ENCODE measurements at regions not wholly inside any gene's neighbourhood (a gene's known extent, or its start where the extent isn't known, plus 50 kb on each side); places are given as distances from the start of the nearest gene placed in this dataset.

DNA sequence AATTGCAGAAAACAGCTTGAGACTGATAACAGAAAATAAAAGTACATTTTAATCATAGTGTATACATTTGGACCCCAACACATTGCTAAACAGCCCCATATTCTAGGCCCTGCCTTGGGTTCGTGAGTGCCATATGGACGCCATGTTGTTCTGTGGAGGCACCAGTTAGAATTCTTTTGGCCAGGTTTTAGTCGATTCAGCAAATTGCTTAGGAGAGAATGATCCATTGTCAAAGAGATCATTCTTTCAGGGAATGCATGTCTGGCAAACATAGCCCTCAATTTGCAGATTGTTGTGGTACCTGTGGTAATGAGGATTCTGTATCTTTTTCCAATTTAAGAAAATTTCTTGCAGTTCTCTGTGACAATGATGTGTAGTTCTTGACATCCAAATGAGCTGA is 183.6 kb upstream of the DDHD1 start:
- DNase-seq: no peak

DNA sequence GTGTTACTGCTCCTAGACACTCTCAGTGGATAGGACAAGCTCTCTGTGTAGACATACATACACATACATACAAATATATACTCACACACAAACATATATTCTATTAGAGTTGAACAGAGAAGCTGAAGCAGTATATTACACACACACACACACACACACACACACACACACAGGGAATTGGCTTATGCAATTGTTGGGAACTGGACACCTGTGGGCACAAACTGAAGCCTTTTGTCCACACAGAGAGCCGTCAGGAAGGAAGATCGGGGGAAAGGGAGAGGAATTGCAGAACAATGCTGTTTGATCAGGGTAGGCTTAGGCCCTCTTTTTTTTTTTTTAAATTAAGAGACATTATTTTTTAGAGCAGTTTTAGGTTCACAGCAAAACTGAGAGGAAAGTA is 180.7 kb upstream of the DDHD1 start:
- no peak for DNase-seq

DNA sequence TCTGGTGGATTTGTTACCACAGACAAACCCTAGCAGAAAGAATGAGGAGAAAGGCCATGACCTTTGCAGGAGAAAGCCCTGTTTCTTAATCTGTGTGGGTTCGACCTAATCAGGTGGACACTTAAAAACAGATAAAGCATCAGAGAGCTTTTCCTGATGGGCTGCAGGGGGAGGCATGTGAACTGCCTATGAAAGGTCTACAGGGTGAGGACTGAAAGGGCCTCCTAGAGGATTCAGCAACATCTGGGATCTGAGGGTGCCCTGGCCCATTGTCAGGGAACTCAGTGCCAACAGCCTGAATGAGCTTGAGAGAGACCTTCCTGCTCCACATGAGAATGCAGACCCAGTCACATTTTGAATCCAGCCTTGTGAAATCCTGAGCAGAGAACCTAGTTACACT is 178.8 kb upstream of the DDHD1 start:
- no peak for DNase-seq

DNA sequence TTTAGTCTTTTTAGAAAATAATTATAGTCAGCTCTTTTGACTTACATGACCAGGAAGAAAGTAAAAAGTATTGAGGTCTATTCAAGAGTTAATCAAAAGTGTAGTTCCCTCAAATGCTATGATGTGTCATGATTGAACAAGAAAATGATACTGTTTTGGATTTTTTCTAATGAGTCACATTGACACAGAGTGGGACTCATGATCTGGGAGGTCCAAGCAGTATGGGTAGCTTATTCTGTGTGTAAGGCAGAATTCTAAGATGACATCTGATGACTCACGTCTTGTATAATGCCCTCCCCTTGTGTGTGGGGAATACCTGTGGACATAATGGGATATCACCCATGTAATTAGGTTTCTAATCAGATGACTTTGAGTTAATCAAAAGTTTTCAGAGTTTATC is 178.1 kb upstream of the DDHD1 start:
- DNase-seq: no peak

DNA sequence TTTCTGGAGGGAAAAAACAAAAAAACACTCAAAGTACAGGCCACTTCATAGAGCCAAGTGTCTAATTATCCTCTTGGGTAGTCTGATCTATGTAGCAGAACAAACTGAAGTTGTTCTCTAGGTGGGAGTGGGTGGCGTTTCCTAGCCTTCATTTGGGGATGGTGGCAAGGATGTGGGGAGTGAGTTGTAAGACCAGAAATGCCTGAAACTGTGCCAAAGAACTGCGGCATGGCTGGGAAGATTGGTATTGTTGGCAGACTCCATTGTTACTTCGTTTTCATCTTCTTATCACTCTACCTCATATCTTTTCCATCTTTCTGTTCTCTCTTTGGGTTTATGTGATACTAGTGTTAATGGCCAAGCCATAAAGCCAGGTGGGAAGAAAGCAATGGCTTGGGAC is 177.3 kb upstream of the DDHD1 start:
- DNase-seq: no peak

DNA sequence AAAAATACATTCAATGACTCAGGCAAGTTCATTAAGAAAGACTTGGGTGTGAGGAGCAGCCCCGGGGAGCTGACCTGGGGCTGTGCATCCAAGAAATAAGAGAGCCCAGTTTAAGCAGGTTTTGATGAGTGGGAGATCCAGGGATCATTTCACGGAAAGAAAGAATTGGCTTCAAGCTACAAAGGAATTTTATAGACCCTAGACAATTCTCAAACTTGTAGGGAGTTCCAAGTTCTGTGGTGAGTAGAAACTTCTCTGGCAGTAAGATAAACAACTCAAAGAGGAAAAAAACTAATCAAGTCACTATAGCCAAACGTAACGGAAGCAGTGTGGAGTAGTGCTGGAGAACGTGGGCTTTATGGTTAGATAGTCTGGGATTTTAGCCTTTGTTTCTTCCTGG is 175.7 kb upstream of the DDHD1 start:
- no peak for DNase-seq

DNA sequence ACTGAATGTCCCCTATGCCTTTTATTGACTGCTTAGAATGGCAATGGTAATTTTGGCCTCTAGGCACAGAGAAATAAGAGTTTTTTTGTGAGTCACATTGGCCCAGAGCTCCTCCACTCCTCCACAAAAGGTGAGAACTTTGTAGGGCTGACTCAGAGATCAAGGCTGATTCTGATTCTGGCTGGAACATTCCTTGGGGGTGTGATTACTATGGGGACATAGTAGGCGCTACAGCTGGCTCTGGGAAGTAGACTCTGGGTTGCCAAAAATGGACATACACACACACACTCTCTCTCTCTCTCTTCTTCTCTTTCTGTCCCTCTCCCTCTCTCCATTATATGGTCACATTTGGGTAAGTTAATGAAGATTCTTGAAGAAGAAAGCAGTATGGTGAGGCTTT is 174.6 kb upstream of the DDHD1 start:
- DNase-seq: no peak

DNA sequence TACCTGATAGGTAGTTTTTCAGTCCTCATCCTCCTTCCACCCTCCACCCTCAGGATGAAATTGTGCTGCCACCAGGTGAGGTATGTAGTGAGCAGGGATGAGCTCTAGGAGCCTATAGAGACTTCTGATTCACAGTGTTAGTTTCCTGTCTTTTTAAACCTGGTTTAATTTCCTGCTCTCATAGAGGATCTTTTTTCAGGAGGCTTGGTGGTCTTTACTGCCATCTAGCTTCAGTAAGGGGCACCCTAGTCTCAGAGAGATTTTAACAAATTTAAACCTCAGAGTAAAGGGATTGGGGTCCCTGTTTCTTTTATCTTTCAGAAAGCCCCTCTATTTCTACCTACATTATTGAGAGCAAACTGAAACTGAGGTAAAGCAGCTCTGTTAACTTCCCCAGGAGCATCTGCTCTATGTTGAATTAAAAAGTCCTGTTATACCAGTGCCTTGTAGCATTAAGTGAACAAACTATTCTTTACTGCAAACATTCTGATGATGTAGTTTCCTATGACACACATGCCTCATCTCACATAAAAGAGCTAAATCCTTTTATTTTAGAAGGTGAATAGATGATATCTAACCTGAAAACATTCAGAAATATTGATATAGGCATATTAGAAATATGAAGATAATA is 172.2 kb upstream of the DDHD1 start:
- DNase-seq: peak in 1 of 2 experiments; percentile 14

DNA sequence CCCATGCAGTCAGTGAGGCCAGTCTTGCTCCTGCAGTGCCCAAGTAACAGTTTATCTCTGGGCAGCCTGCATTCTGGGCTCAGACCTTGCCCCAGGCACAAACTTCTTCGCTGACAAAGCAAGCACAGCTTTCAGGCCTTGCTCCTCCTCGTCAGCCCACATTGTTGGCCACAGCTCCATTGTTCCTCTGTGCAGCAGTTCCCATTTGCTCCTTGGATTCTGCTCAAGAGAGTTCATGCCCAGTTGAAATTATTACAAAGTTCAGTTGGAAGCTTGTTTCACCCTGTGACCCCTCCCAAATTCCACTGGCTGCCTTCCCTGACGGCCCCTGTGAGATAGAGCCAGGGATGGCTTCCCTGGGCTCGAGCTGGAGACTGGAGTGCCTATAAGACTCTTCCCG is 163.4 kb upstream of the DDHD1 start:
- DNase-seq: no peak

DNA sequence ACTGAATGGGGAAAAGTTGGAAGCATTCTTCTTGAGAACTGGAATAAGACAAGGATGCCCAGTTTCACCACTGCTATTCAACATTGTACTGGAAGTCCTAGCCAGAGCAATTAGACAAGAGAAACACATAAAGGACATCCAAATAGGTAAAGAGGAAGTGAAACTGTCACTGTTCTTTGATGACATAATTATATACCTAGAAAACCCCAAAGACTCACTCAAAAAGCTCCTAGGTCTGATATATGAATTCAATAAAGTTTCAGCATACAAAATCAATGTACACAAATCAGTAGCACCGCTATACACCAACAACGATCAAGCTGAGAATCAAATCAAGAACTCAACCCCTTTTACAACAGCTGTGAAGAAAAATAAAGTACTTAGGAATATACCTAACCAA is 157.3 kb upstream of the DDHD1 start:
- DNase-seq: no peak

DNA sequence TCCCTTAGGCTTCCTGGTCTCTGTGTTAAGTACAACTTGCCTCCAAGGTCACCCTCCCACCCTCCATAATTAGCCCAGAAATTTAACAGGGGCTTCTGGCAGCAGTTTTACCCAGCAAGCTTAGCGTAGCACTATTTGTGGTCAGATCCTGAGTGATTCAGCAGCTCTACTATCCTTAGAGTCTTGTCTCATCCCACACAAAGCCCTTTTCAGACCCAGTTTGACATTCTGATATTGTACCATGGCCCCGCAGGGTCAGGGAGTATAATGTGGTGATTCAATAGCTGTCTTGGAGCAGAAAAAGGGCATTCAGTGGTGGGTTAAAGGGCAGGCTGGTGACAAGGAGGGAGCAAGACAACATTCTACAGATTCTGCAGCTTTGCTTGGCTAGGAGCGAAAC is 153.8 kb upstream of the DDHD1 start:
- DNase-seq: no peak

DNA sequence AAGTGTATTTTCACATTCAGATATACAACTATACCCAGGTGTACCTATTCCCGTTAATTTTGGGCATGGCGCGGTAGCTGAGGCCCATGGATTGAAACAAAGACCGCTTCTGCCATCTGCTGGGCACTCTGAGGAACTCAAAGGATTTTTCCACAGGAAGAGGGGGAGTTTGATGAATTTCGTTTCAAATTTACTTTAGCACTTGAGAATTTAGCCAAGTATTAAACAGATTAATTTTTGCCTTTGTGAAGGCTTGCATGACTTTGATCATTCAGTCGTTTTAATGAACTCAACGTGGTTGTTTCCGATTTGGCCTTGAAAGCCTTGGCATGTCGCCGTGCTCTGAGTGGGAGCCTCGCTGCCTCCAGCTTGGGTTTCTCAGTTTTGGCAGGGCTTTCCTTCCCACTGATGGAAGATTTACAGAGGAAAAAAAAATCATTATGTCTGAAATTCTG is 153.2 kb upstream of the DDHD1 start:
- DNase-seq: peak; percentile 23 to 50

DNA sequence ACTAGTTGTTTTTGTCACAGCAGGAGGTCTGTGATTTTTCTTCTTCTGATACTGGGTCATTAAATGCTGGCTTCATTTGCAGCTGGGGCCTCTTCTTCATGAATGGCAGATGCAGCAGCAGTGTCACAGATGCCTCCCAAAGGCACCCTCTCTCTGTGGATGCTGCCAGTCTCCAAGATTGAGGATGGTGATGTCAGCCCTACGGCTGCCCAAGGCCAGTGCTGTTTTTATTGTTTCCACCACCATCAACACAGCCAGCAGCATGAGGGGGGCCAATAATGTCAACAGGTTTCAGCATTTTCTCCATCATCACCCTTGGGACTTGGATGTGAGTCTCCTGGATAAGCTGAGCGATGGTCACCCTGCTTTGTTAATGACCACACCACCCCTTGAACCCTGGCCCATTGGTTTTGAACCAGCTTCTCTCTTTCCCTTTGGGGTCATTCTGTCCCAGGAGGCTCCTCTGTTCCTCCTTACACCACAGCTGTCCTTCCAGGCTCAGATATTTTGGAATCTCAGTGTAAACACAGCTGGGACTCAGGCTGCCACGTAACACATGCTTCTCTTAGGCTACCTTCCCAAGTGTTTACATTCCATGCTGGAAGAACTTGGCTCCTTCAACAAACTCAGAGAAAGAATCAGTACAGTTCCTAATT is 151.7 kb upstream of the DDHD1 start:
- no peak for DNase-seq

DNA sequence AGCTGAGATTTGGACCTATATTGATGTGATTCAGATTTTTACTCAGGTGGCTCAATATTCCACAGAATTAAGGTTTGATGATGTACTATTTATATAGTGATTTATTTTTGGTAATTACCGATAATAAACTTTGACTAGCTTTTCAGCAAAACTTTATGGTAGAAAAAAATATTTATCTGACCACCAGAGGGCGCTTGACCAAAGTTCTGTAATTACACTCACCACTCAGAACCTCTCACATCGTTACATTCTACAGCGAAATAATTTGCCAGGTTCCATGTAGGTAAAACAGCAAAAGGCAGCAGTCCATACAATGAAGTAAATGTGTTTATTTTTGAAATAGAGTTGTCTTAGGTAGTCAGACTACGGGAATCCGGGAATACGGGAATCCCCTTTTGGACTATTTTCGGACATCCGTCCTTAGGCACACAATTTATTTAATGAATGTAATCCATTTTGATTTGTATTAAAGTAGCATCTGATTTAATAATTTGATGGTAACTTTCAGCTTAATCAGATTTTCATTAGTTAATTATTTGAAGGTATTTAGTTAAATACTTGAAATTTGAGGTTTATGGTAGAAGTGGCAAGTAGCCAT is 143.0 kb upstream of the DDHD1 start:
- DNase-seq: peak; percentile 10 to 17

DNA sequence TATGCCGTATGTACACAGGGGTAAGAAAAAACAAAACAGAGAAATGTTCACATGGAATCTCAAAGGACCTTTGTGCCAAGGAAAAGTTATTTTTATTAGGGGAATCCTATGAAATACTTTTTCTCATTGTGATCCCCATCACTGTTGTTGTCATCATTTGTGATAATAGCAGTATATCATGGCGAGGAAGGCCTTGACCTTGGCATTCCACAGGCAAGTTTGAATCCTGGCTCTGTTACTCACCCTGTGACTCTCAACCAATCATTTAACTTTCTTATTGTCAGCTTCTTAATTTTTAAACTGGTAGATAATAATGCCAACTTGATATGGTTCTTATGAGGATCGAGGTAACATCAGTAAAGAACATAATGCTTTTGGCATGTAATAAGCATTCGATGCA is 142.2 kb upstream of the DDHD1 start:
- DNase-seq: no peak

DNA sequence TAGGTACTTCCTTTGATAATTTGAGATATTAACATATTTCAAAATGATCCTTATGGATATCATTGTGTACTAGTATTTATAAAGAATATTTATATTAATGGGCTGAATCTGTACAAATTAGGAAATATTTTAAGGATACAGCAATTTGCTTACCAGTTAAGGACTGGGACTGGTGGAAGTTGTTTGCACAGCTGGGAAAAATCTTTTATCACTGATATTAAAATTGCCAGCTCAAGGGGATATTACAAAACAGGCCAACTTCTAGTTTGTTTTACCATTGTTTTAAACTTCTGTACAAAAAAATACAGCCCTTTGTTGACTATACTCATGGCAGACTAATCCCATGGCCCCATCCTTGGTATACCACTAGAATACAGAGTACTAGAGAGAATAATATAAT is 133.2 kb upstream of the DDHD1 start:
- no peak for DNase-seq

DNA sequence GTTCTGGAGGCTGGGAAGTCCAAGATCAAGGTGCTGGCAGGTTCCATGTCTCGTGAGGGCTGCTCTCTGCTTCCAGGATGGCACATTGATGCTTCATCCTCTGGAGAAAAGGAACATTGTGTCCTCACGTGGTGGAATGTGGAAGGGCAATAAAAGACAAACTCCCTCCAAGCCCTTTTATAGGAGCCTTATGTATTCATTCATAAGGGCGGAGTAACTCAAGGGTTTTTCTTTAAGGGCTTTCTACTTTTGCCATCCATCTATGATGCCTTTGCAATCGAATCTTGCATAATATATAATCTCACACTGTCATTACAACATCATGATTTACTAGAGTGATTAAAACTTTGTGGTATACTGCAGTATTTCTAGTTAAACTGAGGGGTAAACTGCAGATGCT is 132.7 kb upstream of the DDHD1 start:
- DNase-seq: no peak

DNA sequence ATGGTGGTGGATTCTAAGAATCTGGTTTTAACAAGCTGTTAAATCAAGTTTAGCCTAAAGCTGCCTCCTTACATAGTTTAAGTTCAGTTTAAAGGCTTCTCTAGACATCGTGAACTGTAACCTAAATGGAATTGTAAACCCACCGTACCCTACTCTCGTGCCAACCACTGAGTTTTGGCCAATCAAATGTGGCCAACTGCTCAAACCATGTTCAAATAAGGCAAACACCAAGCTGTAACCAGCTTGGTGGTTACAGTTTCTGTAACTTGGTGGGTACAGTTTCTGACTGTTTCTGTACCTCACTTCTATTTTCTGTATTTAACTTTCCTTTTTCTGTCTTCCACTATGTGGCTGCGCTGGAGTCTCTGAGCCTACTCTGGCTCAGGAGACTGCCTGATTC is 131.9 kb upstream of the DDHD1 start:
- DNase-seq: no peak

DNA sequence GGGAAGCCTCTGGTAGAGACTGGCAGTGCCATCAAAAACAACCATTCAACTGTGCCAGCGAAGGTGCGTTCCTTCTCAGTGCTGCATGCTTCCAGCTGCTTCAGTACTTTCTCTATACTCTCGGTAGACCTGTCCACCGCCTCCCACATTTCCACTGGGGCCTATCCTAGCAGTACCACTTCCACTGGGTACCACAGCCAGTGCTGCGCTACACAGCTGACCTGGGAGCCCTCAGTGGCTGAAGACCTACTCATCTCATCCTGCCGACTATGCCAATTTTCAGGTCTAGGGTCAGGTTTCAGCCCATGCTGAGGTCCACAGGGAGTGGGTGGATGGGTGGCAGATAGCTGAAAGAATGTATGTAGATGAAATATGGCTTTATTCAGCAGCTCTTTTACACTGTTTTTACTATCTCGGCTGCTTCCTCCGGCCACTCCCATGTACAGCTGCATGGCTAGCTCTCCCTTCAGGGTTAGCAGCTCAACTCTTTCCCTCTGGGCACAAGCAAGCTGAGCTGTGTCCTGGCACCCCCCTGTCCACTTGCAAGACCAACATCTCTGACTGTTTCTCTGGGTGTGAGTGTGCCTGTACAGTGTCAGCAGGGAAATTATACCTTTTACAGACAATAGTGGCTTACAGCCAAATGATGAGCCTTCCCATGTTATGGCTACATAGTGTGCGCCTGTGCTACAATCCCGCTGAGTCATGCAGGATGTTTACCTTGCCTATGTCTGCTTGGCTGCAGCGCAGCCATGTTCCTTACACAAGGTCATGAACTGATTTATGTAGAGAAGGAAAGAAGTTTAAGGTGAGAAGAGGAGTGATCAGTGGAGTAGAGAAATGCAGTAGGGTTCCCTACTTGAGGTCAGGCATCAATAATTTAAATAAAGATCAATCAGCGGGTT is 125.7 kb upstream of the DDHD1 start:
- DNase-seq: no peak

DNA sequence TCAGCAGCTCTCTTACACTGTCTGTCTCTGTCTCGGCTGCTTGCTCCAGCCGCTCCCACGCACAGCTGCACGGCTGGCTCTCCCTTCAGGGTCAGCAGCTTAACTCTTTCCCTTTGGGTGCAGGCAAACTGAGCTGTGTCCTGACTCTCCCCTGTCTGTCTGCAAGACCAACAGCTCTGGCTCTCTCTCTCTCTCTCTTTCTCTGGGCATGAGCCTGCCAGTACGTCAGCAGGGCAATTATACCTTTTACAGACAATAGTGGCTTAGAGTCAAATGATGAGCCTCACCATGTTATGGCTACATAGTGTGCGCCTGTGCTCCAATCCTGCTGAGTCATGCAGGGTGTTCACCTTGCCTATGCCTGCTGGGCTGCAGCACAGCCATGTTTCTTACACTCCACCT is 120.5 kb upstream of the DDHD1 start:
- no peak for DNase-seq

DNA sequence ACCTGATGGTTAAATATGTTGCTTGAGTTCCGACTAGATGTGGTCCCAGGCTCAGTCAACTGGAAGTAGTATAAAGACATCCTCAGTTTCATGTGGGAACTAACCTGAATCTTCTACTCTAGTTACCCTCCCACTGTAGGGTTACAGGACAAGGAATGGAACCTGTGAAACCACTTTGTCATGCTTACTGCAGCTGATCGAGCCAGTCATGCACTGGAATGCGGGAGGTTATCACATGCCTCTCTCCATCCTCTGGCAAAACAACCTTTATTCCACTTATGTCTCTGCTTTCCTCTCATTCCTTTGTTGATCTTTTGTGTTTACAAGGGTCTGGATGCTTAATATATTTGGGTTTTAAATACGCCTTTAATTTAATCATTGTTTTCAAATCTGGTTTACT is 111.9 kb upstream of the DDHD1 start:
- no peak for DNase-seq

DNA sequence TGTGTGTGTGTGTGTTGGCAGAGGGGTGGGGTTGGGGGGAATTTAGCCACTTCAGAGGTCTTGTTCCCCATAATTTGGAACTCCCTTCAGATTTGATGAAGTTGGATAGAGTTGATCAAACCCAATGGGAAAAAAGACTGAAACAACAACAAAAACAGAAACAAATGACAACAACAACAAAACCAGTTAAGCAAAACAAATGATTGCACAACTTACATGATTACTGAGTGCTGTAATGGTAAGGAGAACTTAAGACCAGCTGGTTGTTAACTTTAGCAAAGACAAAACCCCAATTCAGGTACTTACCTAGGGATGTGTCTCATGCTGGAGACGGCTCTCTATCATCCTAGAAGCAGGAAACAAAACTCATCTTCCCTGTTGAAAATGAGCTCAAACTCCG is 107.8 kb upstream of the DDHD1 start:
- no peak for DNase-seq

DNA sequence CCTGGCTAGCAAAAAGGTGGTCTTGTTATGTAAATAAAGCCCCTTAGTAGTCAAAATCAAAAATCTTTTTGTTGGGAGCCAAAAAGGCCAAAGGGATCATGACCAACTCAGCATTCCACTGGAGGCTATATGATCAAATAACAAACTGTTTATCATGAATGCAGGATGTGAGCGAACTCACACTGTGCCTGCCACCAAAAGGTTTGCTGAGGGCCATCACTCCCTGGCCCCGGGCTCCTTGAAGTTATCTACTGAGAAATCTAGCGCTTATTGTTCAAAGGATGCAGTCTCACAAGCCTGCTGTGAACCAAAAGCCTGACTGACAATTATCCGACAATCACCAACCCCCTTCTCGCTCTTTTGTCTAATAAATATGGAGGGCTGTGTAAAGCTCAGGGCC is 107.2 kb upstream of the DDHD1 start:
- DNase-seq: no peak

DNA sequence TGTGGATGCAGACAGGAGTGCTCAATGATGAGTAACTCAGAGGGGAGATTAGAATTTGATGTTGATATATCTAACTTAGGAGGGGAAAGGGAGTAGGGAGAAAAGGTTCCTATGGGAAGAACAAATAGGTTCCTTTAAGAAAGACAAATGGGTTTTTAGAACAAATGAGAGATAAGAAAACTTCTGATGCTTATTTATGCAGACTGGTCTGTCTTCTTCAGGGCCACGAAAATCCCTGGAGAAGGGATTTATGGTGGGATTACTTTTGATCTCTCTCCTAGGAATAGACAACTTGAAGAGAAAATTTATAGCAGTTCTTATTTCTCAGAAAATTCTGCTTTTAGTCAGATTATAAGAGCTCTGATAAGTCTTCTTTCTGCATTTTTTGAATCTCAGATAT is 99.0 kb upstream of the DDHD1 start:
- DNase-seq: no peak
